Stimulated activated CD8-positive, alpha-beta memory T cell treated with anti-CD3 and anti-CD28 coated beads, Interleukin-2, amount 100 ng/mL, for 48 hours (primary cell): ENCODE measurements at regions not wholly inside any gene's neighbourhood (a gene's known extent, or its start where the extent isn't known, plus 50 kb on each side); places are given as distances from the start of the nearest gene placed in this dataset.
"Not testable (repeated sequence)": the region's sequence is repeated elsewhere in the genome, so short reads cannot be mapped to it uniquely, and the experiment has no call there.

Source experiments
- DNase-seq, 2 donors: peaks; one replicate each; pipeline ENCODE4 v3.0.0-alpha.2; 2020; ENCODE audit warnings: low read depth in 2 of 2

DNA sequence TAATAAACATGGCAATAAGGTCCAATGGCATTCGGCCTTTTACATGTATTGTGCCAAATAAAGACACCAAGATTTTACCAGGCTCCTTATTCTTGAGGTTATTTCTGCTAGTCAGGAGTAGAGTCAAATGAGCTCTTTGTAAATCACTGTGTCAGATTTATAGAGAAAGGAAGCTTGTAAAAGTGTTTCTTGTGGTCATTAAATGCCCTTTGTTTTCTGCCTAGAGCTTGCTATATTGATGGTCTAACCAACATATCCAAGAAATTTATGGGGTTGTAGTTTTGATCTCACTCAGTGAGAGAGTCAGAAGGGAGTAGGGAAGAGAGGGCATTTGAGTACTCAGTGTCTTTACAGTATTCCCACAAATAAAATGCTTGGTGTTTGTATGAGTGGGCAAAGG, 86.2 kb upstream of the FRMPD4 start:
- no peak for DNase-seq

DNA sequence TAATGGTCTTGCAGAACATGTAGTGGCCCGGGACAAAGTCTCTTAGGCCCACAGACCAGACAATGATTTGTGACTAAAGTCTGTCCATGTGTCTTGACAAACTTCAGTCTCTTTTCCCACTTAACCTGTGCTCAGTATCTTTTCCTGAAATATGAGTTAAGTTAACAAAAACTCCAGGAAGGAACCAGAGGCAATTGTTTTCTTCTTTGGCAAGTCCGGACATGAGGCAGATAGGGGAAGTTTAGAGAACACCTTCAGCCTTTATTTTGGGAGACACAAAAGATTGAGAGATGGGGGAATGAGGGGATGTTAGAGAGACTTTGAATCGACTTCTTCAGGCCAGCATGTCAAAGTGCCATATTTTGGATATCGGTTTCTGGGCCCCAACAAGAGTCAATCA, 80.2 kb upstream of the FRMPD4 start:
- DNase-seq, result no peak

DNA sequence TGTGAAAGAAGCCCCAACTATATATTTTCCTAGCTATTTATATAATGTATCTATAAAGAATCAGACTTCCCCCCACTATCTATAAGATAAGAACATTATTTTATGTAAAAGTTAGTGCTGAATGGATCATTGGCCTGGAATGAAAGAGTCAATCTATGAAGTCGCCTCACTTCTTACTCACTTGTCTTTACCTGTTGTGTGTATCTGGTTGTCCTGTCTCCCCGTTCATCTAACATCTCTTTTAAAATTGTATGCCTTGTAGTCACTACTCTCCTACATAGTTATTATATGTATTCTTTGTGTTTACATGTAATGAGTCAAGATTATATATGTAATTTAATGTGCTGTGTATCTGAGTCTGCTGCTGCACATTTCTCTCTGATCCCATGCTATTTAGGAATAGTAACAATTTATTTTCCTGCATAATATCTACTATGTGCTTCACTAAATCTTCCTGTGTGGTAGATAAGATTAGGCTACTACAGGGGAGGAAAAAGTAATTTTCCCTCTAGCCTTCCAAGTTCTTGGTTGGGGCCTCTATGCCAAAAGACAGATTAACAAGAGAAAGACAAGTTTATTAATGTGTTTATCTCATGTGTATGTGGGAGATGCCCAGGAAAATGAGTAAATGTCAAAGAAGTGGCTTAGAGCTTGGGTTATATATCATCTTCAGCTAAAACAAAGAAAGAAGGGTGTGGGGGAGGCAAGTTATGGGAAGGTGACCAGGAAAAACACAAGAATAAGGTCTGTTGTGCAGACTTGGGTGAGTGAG, 77.6 kb upstream of the FRMPD4 start:
- no peak for DNase-seq

DNA sequence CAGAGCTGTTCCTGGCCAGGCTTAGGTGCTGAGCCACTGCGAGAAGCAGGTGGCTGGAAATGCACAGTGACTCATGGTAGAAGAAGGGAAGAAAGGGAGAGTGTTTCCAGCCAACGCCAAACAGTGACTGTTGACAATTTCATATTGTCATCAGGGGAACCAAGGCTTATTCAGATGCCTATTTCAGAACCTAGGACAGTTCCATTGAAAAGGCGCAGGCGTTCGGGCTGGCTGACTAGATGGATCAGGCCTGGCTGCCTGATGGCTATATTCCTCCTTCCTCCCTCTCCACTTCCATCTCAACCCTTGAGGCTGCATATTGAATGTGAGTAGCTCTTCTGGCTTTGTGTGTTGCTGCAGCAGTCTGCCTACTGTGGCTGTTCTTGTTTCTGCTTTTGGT, 73.0 kb upstream of the FRMPD4 start:
- no peak for DNase-seq

DNA sequence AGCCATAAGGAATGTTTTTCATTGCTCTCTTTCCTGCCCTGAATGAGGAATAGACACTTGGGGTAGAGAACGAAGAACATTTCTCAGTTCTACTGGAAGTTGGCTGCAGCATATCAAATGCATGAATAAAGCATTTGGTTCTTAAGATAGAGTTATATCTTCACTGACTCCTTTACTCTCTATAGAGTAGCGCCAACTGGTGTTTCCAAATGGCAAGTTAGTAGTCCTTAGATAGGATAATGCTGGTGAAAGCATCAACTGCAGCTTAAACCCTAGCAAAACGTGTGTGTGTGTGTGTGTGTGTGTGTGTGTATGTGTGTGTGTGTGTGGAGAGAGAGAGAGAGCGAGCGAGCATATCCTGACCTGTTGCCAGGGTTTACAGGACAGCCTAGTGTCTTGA, 62.2 kb upstream of the FRMPD4 start:
- DNase-seq, result no peak

DNA sequence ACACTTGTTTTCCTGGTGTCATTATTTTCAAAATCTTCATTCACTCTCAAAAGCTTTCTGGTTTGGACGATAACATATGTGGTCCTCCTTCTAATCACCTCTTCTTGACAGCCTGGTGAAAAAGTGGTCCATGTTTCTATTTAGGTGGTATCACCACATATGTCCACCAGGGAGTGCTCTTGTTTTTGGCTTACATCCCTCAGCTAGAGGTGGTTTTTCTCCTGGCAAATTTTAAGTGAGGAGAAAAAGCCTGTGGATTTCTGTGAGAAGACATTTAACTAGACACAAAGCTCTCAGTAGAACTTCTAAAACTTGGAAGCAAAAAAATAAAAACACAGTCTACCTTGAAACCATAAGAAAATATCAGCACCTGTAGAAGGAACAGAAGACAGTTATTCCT, 58.0 kb upstream of the FRMPD4 start:
- no peak for DNase-seq

DNA sequence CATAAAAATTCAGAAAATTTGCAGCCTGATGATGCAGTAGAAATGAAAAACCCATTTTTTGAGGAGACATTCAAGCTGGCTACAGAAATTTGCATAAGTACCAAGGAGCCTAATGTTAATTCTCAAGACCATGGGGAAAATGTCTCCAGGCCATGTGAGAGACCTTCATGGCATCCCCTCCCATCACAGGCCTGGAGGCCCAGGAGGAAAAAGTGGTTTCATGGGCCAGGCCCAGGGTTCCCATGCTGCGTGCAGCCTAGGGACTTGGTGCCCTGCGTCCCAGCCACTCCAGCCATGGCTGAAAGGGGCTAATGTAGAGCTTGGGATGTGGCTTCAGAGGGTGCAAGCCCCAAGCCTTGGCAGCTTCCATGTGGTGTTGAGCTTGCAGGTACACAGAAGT, 55.3 kb upstream of the FRMPD4 start:
- not testable (repeated sequence) for DNase-seq
